ENCODE measurements at regions not wholly inside any gene's neighbourhood (a gene's known extent, or its start where the extent isn't known, plus 50 kb on each side); places are given as distances from the start of the nearest gene placed in this dataset.

GRCh38 chr3:72242326-72242725 lies 457.4 kb upstream of the PROK2 start:
- TF ChIP-seq, protein P1, sequence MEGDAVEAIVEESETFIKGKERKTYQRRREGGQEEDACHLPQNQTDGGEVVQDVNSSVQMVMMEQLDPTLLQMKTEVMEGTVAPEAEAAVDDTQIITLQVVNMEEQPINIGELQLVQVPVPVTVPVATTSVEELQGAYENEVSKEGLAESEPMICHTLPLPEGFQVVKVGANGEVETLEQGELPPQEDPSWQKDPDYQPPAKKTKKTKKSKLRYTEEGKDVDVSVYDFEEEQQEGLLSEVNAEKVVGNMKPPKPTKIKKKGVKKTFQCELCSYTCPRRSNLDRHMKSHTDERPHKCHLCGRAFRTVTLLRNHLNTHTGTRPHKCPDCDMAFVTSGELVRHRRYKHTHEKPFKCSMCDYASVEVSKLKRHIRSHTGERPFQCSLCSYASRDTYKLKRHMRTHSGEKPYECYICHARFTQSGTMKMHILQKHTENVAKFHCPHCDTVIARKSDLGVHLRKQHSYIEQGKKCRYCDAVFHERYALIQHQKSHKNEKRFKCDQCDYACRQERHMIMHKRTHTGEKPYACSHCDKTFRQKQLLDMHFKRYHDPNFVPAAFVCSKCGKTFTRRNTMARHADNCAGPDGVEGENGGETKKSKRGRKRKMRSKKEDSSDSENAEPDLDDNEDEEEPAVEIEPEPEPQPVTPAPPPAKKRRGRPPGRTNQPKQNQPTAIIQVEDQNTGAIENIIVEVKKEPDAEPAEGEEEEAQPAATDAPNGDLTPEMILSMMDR (IDR thresholded peaks at IDR 0.05), result no peak
- no peak for TF ChIP-seq POLR2A (IDR thresholded peaks at IDR 0.05)

Measured in gastroesophageal sphincter (tissue), 3 donors.